HG02759 (cell line): ENCODE measurements at regions not wholly inside any gene's neighbourhood (a gene's known extent, or its start where the extent isn't known, plus 50 kb on each side); places are given as distances from the start of the nearest gene placed in this dataset.
A peak's percentile ranks its signal among the peaks of the same experiment; 100 is the strongest.
"Not testable (repeated sequence)": the region's sequence is repeated elsewhere in the genome, so short reads cannot be mapped to it uniquely, and the experiment has no call there.

Experiments used
- ATAC-seq: cut with Tn5 transposase; IDR thresholded peaks from one replicate; pipeline ENCODE4 v1.9.1; 2021; ENCODE audit warnings: mild to moderate bottlenecking, moderate library complexity; ENCODE audit not compliant: unreplicated experiment

- ATAC-seq = not testable (repeated sequence)
Observed at GRCh38 chr16:88262858-88263563, 119.7 kb upstream of the ZNF469 start.

- not testable (repeated sequence) for ATAC-seq
Observed at GRCh38 chr16:88263681-88264287, 119.0 kb upstream of the ZNF469 start.

DNA sequence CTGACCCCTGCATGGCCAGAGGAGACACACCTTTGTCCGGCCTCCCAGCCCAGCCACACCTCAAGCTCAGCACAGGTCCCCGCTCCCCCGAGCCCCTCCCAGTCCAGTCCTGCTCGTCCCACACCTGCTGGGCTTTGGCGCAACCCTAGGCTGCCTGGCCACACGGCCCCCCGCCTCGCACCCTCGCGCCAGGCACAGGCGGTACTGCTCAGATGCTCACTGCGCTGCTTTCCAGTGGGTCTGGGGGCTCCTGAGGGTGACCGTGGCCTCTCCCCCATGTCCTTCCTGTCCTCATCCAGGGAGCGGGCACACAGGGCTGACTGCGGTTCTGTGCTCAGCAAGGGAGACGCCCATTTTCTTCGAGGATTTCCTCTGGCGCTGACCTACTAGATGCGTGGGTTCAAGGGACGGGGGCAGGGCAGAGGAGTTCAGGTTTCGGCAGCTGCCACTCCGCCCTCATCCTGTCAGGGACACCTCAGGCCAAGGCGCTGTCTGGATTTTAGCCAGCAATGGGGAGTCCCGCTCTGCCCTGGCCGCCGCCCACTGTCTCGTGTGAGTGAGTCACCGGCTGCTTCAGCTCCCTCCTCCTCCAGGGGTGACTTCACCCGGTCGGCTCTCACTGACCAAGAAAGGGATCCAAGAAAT, 118.0 kb upstream of the ZNF469 start:
- peak; percentile 89 for ATAC-seq

- peak; percentile 37 for ATAC-seq
Observed at GRCh38 chr16:88265286-88265938, 117.3 kb upstream of the ZNF469 start.

DNA sequence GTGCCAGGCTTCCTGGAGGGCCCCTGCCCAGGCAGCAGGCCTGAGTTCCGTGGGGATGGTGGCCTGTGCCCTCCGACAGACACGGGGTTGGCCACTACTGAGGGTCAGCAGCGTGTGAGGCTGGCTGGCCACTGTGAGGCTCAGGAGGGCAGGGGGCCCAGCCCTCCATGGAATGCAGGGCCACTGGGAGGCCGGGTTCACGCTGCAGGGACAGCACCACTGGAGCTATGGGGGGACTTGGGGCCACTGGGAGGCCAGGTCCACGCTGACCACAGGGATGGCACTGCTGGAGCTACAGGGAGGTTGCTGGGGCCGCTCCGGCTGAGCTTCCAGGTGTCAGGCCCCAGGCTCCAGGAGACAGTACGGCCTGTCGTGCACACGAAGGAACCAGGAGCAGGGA, 116.7 kb upstream of the ZNF469 start:
- not testable (repeated sequence) for ATAC-seq

DNA sequence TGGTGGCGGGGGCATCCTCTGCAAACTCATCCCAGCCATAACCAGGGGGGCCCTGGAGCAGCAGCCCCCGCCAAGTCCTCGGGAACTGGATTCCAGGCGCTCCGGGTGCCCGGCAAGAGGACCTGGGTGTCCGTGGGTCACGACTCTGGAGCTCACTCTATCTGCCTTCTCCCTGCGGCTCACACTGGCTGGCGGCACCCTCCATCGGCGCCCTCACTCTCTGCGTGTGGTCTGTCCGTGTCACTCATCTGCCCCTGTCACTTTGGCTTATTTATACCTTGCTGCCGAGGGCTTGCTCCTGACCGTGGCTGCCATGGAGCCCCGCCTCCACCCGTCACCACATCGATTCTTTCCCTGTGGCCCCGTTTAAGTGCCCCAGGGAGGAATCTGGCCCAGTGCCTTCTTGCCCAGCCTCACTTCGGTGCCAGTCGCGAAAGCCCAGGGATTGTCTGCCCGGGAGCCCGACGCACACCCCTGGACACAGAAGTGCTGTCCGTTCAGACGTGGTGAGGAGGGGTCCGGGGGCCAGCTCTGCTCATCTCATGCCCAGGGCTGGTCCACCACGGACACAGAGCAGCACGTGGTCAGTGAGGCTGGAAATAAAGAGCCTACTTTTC, 115.7 kb upstream of the ZNF469 start:
- ATAC-seq = not testable (repeated sequence)

DNA sequence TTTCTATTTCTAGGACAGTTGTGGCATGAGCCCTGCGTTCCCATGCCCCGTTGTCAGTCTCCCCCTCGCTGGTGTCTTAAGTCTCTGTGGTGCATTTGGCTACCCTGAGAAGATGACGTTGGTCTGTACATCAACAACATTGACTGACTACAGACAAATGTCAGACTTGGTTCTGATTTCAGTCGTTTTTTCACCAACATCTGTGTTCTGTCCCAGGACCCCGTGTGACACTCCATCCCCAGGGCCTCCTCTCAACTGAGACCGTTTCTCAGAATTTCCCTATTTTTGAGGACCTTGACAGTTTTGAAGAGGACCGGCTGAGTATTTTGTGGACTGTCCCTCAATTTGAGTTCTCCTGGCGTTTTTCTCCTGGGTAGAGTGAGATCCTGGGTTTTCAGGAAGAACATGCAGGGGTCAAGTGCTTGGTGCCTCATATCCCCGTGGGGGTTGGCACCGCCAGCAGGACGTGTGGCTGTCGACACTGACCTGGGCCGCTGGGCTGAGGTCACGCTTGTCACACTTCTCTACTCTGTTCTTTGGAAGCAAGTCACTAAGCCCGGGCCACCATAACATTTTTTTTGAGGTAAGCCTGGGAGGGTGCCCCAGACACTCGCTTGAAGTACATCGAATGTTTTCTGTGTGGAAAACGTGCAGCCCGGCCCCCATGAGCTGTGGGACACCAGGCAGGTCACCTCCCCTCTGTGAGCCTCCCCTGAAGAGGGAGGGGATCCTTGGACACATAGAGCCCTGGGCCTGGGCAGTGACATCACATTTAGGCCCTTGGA, 114.4 kb upstream of the ZNF469 start:
- not testable (repeated sequence) for ATAC-seq

DNA sequence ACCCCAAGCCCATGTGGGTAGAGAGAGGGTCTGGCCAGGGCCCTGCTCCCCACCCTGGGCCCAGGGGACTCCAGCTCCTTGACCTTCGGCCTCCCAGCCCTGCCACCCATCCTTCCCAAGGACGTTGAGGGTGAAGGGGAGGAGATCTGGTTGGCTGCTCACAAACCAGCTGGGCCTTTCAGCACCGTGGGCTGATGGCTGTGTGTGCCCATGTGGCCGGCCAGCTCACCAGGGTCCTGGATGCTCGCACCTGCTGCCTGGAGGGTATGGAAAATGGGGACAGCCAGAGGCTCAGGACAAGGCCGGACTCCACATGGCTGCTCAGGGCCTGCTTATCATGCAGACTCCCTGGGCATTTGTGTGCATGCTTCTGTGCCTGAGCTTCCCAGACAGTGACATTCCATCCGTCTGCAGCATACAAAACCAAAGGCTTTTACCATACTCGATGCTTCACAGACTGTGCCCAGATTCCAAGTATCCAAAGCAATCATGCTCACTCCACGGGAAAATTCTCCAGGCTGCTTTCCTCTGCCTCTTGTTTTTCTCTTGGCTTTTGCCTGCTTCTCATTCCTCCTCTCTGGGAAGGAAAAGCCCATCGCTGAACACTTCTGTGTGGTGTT, 112.5 kb upstream of the ZNF469 start:
- ATAC-seq = not testable (repeated sequence)

GRCh38 chr16:88271296-88271695, 111.5 kb upstream of the ZNF469 start:
- not testable (repeated sequence) for ATAC-seq

DNA sequence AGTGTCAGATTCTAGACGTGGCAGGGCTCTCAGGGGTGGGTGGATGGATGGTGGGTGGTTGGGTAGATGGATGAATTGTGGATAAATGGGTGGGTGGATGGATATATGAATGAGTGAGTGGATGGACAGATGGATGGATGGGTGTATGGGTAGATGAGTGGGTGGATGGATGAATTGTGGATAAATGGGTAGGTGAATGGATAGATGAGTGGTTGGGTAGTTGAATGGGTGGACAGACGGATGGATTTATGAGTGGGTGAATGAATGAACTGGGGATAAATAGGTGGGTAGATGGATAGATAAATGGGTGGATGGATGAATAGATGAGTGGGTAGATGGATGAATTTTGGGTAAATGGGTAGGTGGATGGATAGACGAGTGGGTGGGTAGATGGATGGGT, 111.0 kb upstream of the ZNF469 start:
- not testable (repeated sequence) for ATAC-seq

- ATAC-seq = not testable (repeated sequence)
Observed at GRCh38 chr16:88272437-88272836, 110.3 kb upstream of the ZNF469 start.

DNA sequence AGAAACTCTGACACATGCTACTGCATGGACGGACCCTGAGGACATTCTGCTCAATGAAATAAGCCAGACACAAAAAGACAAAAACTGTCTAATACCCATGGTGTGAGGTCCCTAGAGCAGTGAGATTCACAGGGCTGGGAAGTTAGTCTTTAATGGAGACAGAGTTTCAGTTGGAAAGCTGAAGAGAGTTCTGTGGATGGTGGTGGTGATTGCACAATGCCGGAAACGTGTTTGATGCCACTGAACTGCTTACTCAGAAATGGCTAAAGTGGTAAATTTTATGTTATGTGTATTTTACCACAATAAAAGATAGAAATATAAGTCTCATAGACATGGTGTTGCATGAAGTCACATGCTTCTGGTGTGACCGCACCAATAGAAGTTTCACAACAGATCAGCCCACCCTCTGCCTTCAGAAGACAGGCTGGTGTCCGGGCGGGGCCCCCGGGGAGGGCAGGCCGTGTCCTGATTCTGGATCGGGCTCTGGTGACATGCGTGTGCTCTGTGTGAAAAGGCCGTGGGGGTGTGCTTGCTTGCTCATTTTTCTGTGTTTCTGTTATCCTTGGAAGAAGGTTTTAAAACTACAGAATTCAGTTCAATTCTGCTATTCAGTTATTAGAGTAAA, 108.5 kb upstream of the ZNF469 start:
- ATAC-seq = not testable (repeated sequence)

- no peak for ATAC-seq
Observed at GRCh38 chr16:88274847-88275246, 107.9 kb upstream of the ZNF469 start.

DNA sequence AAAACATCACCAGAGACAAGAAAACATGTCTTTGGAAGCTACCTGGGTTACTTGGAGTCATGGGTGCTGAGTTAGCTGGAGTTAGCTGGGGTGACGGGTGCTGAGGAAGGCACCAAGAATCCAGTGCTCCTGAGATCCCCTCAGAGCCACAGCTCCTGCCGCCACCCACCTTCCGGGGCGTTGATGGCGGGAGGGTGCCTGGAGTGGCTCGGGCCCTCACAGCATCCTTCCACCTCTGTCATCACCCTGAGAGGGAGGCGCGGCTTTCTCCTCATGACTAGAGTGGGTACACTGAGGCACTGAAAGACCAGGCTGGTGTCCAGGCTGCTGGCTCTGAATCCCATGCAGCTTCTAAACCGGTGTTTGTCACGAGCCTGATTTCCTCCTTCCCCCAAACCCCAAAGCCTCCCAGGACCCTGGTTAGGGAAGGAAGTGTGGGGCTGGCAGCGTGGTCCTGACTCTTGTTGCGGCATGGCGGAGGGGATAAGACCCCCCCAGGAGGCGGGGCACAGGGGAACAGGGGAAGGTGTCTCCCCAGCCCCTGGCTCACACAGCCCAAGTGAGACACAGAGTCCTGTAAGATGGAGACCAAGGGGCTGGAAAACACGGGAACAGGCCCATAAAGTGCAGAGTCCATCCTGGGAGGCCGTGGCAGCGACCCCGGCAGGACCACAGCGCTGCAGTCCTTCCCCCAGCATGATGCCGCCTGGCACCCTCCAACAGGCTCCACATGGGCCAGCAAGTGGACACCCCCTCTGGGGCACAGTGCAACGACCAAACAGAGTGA, 107.2 kb upstream of the ZNF469 start:
- not testable (repeated sequence) for ATAC-seq

- not testable (repeated sequence) for ATAC-seq
Observed at GRCh38 chr16:88276123-88276588, 106.6 kb upstream of the ZNF469 start.

DNA sequence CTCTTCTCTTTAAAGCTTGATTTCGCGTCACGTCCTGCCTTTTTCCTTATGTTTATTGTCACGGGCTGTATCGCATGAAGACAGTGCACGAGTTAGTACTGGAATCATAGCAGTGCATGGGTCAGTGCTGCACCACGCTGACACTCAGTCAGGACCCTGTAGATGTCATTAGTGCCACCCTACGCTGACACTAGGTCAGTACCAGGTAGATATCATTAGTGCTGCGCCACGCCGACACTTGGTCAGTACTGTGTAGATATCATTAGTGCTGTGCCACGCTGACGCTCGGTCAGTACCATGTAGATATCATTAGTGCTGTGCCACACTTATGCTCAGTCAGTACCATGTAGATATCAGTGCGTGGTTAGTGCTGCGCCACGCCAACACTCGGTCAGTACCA, 106.2 kb upstream of the ZNF469 start:
- no peak for ATAC-seq

DNA sequence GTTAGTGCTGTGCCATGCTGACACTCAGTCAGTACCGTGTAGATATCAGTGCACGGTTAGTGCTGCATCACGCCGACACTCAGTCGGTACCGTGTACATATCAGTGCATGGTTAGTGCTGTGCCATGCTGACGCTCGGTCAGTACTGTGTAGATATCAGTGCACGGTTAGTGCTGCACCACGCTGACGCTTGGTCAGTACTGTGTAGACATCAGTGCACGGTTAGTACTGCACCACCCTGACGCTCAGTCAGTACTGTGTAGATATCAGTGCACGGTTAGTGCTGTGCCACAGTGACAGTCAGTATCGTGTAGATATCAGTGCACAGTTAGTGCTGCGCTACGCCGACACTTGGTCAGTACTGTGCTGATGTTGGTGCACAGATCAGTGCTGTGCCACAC, 102.8 kb upstream of the ZNF469 start:
- ATAC-seq = no peak

DNA sequence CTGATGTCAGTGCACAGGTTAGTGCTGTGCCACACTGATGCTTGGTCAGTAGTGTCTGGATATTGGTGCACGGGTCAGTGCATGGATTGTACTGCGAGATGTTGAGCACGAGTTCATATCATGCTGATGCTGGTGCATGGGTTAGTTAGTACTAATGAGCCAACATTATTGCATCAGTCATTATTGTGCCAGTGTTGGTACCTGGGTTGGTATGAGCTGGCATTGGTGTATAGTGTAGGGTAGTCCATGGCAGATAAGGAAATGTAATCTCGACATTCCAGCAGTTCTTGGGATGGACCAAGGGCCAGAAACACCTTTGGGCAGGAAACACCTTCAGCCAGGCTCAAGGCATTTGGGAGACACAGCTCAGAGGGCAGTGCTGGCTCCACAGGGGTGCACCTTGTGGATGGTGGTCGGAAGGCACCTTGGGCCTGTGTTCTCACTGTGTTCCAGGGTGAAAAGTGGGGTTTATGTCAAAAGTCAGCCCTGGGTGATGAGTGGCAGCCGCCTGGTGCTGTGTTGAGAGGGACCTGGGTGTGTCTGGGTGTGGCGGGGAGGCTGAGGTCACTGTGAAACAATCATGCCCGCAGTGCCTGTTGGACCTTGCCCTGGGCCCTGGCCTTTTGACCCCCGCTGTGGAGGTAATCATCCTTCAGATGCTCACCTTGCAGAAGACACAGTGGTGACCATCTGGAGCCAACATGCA, 100.7 kb upstream of the ZNF469 start:
- no peak for ATAC-seq
